Vagina (tissue), 2 donors: ENCODE measurements at regions not wholly inside any gene's neighbourhood (a gene's known extent, or its start where the extent isn't known, plus 50 kb on each side); places are given as distances from the start of the nearest gene placed in this dataset.

Experiments
- DNase-seq, 2 donors: peaks; one replicate each; pipeline ENCODE4 v3.0.0-alpha.2; 2017; ENCODE audit errors: extremely low spot score in 2 of 2
- H3K27ac ChIP-seq: fragments of 200-600 bp; sonication (generic); one replicate; pipeline ENCODE4 v1.5.1; 2019
- H3K27me3 ChIP-seq: fragments of 200-600 bp; sonication (generic); one replicate; pipeline ENCODE4 v1.5.1; 2019
- H3K36me3 ChIP-seq, 2 donors: fragments of 200-600 bp; sonication (generic); one replicate each; pipeline ENCODE4 v1.5.1; 2017 to 2019
- H3K4me1 ChIP-seq: fragments of 200-600 bp; sonication (generic); one replicate; pipeline ENCODE4 v1.5.1; 2019
- H3K4me3 ChIP-seq, 2 donors: fragments of 200-600 bp; sonication (generic); 1 replicate in 1 of 2; 2 replicates in 1 of 2; pipeline ENCODE4 v1.5.1; 2016 to 2019
- H3K9me3 ChIP-seq: fragments of 200-600 bp; sonication (generic); one replicate; pipeline ENCODE4 v1.5.1; 2019
- CTCF ChIP-seq, 3 experiments: fragments of 450-650 bp in 2 of 3; fragments of 200-600 bp in 1 of 3; sonication (generic) in 1 of 3; IDR thresholded peaks; one replicate each; pipeline ENCODE4 v1.5.1; 2017 to 2019; ENCODE audit warnings: antibody characterized with exemption in 3 of 3, mild to moderate bottlenecking in 2 of 3, moderate library complexity in 2 of 3
- POLR2A ChIP-seq, 2 donors: fragments of 450-650 bp; IDR thresholded peaks; one replicate each; pipeline ENCODE4 v1.6.1; 2017; ENCODE audit warnings: antibody characterized with exemption in 2 of 2, mild to moderate bottlenecking in 2 of 2, moderate library complexity in 2 of 2
- POLR2AphosphoS5 ChIP-seq, 2 donors: sonication (generic); formaldehyde crosslinking; IDR thresholded peaks; one replicate each; pipeline ENCODE4 v1.9.0; 2017; ENCODE audit warnings: antibody characterized with exemption in 2 of 2, mild to moderate bottlenecking in 2 of 2, low read depth in 1 of 2; ENCODE audit not compliant: insufficient read depth in 1 of 2
- intact Hi-C: fragments of 100-400 bp; cut with DNase I; formaldehyde crosslinking; loops from one replicate; pipeline ENCODE4 v1.15.1; 2023

- TF ChIP-seq CTCF (IDR thresholded peaks at IDR 0.05) (no peak), POLR2AphosphoS5 (IDR thresholded peaks at IDR 0.05; ENCODE audit: insufficient read depth in 1 of 2, low read depth in 1 of 2) (no peak), POLR2A (IDR thresholded peaks at IDR 0.05) (no peak)
- Histone ChIP-seq H3K27ac (no peak overlapping the region), H3K4me3 (no peak overlapping the region), H3K9me3 (no peaks in the 10 kb centered on the region), H3K27me3 (no peaks in the 10 kb centered on the region), H3K36me3 (no peaks in the 10 kb centered on the region), H3K4me1 (no peaks in the 10 kb centered on the region)
- intact Hi-C loops = no loop called here
- peak in 1 of 2 donors; percentile 20 for DNase-seq
These were observed 55.2 kb upstream of the CXCR4 start for GRCh38 chr2:136173126-136173525.

GRCh38 chr2:136171223-136171622 is 53.3 kb upstream of the CXCR4 start:
- Histone ChIP-seq H3K27me3 (no peaks in the 10 kb centered on the region), H3K27ac (no peak overlapping the region), H3K9me3 (no peaks in the 10 kb centered on the region), H3K4me3 (no peak overlapping the region), H3K4me1 (no peaks in the 10 kb centered on the region), H3K36me3 (no peaks in the 10 kb centered on the region)
- intact Hi-C loops = no loop called here
- TF ChIP-seq CTCF (IDR thresholded peaks at IDR 0.05) = no peak
- TF ChIP-seq POLR2A (IDR thresholded peaks at IDR 0.05) = no peak
- no peak for TF ChIP-seq POLR2AphosphoS5 (IDR thresholded peaks at IDR 0.05; ENCODE audit: insufficient read depth in 1 of 2, low read depth in 1 of 2)
- DNase-seq = no peak

GRCh38 chr2:136168720-136169119 is 50.8 kb upstream of the CXCR4 start:
- Histone ChIP-seq H3K4me1 (no peaks in the 10 kb centered on the region), H3K9me3 (no peaks in the 10 kb centered on the region), H3K4me3 (no peak overlapping the region), H3K27me3 (no peaks in the 10 kb centered on the region), H3K27ac (no peak overlapping the region), H3K36me3 (no peaks in the 10 kb centered on the region)
- intact Hi-C loops = no loop called here
- TF ChIP-seq CTCF (IDR thresholded peaks at IDR 0.05) (no peak), POLR2A (IDR thresholded peaks at IDR 0.05) (no peak), POLR2AphosphoS5 (IDR thresholded peaks at IDR 0.05; ENCODE audit: insufficient read depth in 1 of 2, low read depth in 1 of 2) (no peak)
- no peak for DNase-seq

- Histone ChIP-seq H3K4me1 (no peaks in the 10 kb centered on the region), H3K27me3 (no peaks in the 10 kb centered on the region), H3K9me3 (no peaks in the 10 kb centered on the region), H3K4me3 (no peak overlapping the region), H3K36me3 (no peaks in the 10 kb centered on the region), H3K27ac (no peak overlapping the region)
- DNase-seq = peak in 1 of 2 donors; percentile 49
- TF ChIP-seq POLR2A (IDR thresholded peaks at IDR 0.05) = no peak
- TF ChIP-seq POLR2AphosphoS5 (IDR thresholded peaks at IDR 0.05; ENCODE audit: insufficient read depth in 1 of 2, low read depth in 1 of 2) = no peak
- TF ChIP-seq CTCF (IDR thresholded peaks at IDR 0.05) = no peak
- intact Hi-C loops = no loop called here
These were observed 49.9 kb upstream of the CXCR4 start for GRCh38 chr2:136167721-136168475.
